ENCODE measurements at regions not wholly inside any gene's neighbourhood (a gene's known extent, or its start where the extent isn't known, plus 50 kb on each side); places are given as distances from the start of the nearest gene placed in this dataset.

DNA sequence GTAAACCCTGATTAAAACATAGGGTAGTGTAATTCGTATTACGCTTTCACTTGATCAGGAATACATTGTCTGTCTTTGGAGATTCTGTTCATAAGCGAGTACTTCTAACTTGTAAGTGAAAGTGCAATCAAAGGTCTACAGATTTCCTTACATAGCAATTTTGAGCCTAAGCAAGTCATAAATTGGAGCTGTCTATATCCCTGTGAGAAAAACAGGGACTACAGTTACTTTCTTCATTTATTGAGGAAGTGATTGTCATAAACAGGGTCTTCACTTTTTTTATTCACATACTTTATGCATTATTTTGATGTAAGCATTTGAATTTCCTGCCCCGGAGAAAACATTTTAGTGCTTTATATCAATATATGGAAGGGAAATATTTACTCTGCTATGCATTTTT lies 670.4 kb downstream of the CBLN2 start:
- DNase-seq = no peak

DNA sequence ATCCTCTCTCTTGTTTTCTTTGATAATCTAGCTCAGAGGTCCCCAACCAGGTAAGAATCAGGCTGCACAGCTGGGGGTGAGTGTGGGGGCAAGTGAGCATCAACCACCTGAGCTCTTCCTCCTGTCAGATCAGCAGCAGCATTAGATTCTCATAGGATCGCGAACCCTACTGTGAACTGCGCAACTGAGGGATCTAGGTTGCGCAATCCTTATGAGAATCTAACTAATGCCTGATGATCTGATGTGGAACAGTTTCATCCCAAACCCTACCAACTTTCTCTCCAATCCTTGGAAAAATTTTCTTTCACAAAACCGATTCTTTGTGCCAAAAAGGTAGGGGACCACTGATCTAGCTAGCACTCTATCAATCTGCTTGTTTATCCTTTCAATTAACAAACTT lies 678.3 kb downstream of the CBLN2 start:
- DNase-seq = no peak

DNA sequence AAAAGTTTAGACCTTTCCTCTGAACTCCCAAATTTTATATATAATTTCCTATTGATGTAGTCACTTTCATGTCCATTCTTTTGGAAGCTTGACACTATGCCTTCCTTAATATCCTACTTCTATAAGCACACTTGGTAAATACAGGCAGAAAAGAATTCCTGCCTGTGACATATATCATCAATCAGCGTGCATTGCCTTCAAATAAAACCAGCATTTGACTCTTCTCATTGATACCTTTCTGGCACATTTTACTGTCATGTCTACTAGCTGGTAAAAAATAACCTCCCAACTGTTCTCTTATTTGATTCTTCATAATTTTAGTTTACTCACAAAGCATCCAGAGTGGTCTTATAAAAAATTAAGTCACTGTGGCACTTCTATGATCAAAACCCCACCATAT lies 693.5 kb downstream of the CBLN2 start:
- no peak for DNase-seq

DNA sequence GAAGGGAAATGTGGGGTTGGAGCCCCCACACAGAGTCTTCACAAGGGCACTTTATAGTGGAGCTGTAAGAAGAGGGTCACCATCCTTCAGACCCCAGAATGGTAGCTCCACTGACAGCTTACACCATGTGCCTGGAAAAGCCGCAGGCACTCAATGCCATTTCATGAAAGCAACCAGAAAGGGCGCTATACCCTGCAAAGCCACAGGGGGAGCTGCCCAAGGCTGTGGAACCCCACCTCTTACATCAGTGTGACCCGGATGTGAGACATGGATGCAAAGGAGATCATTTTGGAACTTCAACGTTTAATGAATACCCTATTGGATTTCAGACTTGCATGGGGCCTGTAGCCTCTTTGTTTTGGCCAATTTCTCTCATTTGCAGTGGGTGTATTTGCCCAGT lies 694.7 kb downstream of the CBLN2 start:
- no peak for DNase-seq

DNA sequence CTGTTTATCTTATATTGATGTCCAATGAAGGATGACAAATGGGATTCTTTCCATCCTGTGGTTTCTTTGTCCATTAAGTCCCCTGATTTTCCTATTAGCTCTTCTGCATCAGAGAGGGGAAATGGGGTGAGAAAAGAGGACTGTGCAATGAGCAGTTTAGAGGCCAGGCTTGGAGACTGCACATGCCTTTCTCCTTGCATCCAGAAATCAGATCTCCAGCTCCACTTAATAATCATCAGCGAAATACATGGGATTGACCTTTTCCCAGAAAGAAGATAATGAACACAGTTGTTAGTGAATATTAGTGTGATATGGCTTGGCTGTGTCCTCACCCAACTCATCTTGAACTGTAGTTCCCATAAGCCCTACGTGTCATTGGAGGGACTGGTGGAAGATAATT lies 697.4 kb downstream of the CBLN2 start:
- no peak for DNase-seq

DNA sequence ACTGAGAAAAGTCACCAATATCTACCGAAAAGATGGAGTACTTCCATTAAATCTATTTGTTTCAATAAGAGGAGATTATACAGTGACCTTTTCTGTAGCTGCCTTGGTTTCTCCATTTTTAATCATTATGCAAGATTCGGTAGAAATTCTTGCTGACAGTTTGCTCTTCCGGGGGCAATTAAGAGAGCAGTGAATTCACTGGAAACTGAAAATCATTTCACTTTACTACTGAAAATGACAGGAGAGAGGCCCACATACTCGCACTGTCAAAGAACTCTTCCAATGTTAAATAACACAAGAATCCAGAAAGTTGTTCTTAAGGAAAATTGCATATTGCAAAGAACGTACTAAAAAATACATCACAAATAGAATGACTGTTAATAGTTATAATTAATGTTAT lies 699.3 kb downstream of the CBLN2 start:
- DNase-seq = no peak

DNA sequence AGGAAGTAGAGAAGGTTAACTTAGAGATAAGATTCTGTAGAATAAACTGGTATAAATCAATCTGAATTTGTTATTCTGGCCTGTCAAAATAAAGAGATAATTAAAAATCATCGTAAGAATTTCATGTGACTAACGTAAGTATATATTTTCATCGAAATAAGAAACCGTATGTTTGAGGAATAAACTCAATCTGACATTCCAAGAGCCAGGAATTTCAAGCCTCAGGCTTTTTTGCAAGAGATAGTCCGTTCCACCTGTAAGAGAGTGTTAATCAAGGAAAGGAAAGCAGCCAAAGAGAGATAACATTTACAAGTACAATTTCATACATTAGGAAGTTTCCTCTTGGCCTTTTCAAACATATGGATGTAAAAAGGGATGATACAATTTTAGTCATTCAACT lies 701.5 kb downstream of the CBLN2 start:
- no peak for DNase-seq

DNA sequence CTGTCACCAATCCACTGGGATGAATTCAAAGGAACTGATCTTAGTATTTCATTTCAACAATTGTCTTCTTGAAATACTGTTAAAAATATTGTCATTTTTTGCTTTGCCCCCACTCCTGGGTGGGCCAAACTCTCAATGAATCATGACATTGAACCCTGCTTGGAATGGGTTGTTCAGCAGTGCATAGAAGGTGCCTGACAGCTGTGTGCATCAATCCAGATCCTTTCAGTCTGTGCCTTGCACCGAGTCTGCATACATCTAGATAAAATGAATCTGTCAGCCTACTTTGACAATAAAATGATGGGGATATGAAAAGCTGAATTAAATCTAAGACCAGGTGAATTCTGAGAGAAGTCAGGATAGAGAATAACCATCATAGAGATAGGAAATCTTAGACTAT lies 706.6 kb downstream of the CBLN2 start:
- no peak for DNase-seq

DNA sequence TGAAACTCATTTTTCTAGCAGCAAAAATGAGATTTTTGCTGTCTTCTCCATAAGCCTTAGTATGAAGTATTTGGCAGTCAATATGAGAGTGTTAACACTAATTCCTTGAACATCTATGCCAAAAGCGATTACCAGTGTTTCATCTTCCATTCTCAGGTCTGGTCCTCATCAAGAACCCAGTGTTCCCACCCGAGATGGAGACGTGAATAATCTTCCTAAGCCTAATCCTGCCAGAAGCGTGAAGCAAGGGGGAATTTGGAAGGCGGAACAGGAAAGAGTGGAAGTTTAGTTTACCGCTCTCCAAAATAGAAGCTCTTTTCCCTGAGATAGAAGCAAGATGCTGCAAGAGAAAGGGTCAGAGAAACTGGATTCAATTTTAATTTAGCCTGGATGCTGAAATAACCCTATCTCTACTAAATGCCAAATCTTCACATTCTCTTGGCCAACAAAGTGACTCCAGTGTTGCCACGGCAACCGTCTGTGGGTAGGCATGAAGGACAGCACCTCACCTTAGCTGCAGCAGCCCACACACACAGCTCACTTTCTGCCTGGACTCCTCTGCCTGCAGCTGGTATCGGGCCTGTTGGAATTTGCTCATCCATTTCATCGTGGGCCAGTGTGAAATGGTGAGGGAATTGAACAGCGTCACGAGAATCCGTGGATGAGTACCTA lies 711.1 kb downstream of the CBLN2 start:
- no peak for DNase-seq

DNA sequence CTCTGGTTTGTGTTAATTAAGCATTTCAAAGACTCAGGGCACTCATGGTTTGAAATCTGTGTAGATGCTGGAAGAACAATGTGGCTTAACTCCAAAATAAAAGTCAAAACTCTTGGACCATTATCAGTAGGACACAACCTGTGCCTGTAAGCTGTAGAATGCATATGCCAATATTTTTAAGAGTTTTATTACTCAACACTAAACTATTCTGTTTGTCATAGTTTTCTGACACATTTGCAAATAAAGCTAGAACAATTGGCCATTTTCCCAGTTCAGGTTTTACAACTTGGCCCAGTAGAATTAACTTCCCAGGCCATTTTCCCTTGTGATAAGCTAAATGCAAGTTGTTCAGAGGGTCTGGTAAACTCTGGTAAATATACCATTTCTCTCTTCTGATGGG lies 713.1 kb downstream of the CBLN2 start:
- DNase-seq = no peak

DNA sequence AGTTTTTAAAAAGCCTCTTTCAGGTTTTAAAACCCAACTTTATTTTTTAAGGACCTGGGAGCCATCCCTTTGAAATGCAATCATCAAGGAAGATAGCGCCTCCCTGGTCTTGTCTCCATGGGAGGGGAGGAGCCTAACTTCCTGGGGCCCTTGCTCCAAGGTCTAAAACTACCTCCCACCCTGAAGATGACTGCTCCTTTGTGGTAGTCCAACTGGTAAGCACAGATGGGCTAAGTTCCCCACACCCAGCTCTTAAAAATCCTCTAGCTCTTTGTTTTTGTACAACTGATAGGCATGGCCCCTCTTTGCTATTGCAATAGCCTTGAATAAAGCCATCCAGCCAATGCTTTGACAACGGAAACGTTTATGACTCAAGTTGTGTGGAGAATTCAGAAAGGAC lies 716.8 kb downstream of the CBLN2 start:
- no peak for DNase-seq

DNA sequence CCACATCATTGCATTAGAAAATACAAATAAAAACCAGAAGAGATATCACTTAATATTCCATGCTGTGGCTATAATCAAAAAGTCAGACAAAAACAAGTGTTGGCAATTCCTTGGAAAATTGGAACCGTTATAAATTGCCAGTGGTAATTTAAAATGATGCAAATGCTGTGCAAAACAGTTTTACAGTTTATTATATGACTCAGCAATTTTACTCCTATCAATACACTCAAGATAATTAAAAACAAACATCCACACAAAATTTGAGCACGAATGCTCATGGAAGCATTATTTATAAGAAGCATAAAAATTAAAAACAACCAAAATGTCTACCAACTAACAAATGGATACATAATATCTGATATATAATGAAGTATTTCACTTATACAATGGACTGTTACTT lies 728.8 kb downstream of the CBLN2 start:
- no peak for DNase-seq

DNA sequence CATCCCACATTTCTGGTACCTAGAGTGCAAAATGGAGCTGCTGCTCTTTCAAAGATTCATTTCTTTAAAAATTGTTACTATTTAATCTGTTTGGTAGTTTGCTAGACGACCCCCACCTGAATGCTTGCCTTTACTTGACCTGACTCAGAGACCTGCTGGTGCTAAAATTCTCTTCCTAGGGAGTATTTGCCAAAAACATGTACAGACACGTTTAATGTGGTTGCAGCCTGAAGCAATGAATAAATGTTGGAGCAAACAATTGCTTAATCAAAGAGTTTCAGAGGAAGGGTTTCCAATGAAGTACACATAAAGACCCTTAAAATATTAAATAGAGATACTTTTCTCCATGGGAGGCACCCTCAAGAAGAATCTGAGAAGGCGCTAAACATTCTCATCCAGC lies 734.4 kb downstream of the CBLN2 start:
- no peak for DNase-seq

DNA sequence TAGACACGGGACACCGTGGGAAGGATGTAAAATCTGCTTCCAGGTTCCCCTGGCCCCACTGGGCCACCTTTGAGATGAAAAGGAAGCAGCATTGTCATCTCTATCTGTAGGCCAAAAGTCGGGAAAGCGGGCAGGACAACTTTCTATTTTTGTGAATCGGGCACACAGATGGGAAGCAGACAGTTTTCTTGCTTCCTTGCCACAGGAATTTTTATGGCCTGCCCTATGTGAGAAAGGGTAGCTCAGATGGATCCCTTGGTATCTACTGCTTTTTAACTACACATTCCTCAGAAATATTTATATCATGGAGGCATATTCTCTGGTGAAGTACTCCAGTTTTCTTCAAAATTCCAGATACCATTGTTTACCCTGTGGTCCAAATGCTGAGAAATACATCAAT lies 735.5 kb downstream of the CBLN2 start:
- no peak for DNase-seq

DNA sequence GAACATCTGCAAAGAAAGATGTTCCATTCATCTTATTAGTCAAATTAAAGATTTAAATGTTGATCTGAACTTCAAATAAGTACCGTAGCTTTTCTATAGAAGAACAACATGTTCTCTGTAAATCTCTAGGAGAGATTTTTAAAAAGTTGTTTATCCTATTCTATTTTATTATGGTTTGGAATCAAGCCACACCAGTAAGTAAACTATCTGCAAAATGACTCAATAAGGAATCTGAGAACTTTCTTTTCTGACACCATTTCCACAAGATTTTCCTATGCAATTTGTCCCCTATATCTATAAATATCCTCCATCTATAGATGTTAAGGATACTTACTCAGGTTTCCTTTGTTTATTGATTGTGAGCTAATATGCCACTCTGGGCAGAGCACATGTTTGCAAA lies 736.6 kb downstream of the CBLN2 start:
- DNase-seq = no peak

DNA sequence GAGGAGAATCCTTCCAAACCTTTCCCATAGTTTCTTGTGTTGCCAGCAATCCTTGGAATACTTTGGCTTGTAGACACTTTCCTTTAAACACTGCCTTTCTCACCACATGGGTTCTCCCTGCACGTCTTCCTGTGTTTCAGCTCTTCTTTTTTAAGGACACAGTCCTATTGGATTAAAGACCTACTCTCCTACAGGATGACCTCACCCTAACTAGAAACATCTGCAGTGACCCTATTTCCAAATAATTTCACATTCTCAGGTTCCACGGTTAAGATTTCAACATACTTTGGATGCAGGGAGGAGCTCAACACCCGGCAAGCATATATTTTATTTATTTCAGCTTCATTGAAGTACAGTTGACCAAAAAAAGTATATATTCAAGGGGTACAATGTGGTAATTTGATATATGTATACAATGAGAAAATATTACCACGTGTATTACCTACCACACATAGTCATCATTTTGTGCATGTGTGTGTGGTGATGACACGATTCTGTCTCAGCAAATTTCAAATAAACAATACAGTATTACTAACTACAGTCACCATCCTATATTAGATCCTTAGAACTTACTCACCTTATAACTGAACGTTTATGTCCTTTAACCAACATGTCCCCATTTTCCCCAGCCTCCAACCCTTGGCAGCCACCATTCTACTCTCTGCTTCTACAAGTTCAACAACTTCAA lies 745.0 kb downstream of the CBLN2 start:
- DNase-seq = no peak

DNA sequence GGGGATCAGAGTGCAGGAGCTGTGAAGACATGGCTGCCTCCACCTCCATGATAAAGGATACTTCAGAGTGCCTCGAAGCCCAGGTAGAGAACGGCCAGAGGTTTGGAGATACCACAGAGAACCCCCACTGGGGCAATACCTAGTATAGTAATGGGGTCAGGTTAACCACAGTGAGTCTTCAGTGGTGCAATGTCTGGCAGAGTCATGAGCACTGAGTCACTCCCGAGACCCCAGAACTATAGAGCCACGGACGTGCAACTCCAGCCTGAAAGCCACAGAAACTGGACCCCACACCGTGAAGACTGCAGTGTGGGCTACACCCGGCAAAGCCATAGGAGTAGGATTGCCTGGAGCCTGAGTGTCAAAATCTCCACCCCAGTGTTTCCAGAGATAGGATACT lies 746.6 kb downstream of the CBLN2 start:
- no peak for DNase-seq

DNA sequence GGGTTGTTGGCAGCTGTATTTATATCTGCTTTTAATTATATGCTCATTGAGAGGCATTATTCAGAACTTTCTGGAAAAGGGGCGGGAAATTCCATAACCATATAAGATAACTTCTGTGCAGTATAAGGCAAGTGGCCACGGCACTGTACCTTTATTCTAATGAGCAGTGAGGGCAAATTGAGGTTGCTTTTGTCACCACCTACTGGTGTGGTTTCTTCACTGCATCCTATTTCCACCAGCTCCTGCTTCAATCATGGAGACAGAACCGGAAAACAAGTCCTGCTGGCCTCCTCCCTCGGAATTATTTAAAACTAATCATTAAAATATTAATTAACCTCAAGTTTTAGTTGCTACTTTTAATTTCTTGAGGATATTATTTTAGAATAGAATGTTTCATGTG lies 759.4 kb downstream of the CBLN2 start:
- no peak for DNase-seq

DNA sequence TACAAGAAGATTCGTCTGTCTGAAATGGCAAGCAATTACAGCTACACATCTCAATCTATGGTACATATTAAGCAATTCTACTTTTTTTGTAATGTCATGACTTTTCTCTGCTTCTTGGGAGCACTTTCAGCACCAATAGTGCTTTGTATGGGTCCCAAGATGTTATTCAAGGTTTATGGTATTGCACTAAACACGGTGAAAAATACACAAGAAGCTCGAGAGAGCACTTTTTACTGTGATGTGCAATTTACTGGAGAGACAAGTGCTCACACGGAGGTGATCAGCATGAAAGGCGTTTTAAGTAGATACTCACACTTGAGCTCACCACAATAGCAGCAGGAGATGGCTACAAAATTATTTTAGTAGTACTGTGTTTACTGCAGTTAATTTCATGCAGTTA lies 783.6 kb downstream of the CBLN2 start:
- DNase-seq = peak; percentile 86

DNA sequence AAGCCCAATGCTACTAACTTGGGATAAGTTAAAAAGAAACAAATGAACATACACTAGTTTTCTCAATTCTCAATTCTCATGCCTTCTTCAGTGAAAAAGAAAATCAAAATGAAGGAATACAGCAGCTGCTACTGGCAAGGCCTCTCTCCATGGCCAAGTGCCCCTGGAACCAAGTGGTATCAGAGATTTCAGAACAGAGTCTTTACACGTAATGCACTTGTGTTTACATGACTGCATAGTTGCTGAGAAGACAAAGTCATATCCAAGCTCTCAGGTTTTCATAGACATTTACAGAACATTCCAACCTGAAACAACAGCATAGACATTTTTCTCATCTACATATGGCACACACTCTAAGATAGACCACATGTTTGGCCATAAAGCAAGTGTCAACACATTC lies 789.9 kb downstream of the CBLN2 start:
- DNase-seq = no peak

DNA sequence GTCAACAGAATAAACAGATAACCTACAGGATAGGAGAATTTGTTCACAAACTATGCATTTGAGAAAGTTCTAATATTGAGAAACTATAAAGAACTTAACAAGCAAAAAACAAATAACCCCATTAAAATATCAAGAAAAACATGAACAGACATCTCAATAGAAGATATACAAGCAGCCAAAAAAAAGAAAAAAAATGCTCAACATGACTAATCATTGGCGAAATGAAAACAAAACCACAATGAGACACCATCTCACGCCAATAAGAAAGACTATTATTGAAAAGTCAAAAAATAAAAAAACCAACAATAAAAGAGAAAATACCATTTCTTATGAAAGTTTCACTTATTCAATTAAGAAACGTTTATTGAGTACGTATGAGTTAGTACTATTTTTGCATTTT lies 800.5 kb downstream of the CBLN2 start:
- no peak for DNase-seq

DNA sequence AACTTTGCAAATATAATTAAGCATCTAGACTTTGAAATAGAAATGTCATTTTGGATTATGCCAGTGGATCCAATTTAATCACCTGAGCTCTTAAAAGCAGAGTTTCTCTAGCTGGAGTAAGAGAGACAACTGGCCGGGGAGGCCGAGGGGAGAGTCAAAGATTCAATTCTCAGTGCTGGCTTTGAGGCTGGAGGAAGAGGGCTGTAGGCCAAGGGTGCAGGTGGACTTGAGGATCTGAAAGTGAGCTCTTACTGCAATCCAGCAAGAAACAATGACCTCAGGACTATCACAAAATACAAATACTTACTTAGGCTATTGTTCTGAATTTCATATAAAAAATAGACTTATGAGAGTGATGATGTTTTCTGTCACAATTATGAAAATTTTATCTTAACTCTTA lies 814.5 kb downstream of the CBLN2 start:
- DNase-seq = no peak

DNA sequence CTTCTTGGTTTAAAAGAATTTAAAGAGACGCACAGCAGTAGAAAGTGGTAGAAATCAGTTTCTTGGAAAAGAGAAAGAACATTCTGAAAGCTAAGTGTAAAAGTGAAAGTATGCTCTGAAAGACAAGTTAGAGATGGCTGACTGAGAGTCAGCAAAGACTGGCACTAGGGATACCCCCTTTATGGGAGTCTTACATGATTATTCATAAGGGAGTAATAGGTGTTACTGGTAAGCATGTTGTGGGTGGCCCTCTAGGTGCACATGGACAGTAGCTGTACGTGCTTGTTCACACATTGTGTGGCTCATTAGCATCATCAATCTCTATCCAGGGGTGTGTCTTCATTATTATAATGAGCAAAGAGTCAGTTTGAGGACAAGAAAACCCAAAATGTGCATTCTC lies 816.2 kb downstream of the CBLN2 start:
- no peak for DNase-seq

DNA sequence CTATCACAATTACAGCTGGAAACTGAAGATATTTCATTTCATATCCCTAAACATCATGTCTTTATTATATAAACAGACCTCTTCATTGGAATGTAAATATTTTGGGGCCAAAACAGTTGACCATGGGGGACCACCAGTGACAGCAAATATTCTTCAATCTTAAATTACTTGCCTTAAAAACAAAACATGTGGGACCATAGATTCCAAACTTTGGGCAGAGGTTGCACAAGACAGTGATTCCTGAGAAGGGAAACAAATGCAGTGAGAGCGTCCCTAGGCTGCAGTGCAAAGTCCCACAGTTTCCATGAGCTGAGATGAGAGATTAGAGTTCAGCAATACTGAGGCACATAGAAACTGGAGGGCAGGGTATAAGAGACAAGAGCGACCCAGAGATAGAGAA lies 818.9 kb downstream of the CBLN2 start:
- DNase-seq = no peak

DNA sequence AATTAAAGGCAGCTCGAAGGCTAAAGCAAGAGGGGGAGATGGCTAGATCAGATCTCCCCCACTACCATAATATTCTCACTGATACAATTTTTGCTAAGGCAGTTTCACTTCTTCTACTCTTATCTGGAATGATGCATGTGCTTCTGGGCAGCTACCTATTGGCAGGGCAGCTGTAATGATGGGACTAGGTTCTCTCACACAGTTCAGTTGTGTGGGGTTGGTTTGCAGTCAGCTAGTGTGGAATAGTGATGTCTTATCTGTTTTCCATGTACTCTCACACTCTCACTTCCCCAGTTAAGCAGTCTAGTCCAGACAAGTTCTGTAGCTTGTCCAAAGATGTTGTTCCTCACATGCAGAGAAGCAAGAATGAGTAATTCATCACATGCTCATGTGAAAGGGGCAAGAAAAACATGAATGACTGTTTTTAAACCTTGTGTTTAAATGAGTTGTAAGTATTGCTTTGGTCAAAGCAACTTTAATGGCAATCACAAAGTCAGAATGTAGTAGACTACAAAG lies 836.1 kb downstream of the CBLN2 start:
- no peak for DNase-seq
